GM18511 (cell line): ENCODE measurements at regions not wholly inside any gene's neighbourhood (a gene's known extent, or its start where the extent isn't known, plus 50 kb on each side); places are given as distances from the start of the nearest gene placed in this dataset.
"Not testable (repeated sequence)": the region's sequence is repeated elsewhere in the genome, so short reads cannot be mapped to it uniquely, and the experiment has no call there.

Experiments
- ATAC-seq: cut with Tn5 transposase; IDR thresholded peaks from one replicate; pipeline ENCODE4 v1.9.1; 2021; ENCODE audit warnings: mild to moderate bottlenecking, moderate library complexity; ENCODE audit not compliant: unreplicated experiment

- ATAC-seq, result no peak
These were observed 171.1 kb downstream of the ZNF621 start for GRCh38 chr3:40695848-40696247.

GRCh38 chr3:40698611-40699010 lies 173.9 kb downstream of the ZNF621 start:
- not testable (repeated sequence) for ATAC-seq

- no peak for ATAC-seq
These were observed 176.3 kb downstream of the ZNF621 start for GRCh38 chr3:40701016-40701588.

- no peak for ATAC-seq
These were observed 179.5 kb downstream of the ZNF621 start for GRCh38 chr3:40704224-40704623.

GRCh38 chr3:40705663-40706062 lies 180.9 kb downstream of the ZNF621 start:
- ATAC-seq, result no peak

GRCh38 chr3:40713306-40713705 lies 188.5 kb downstream of the ZNF621 start:
- ATAC-seq, result no peak

- peak; percentile 32 for ATAC-seq
These were observed 189.0 kb downstream of the ZNF621 start for GRCh38 chr3:40713795-40714194.

- ATAC-seq, result no peak
These were observed 190.1 kb downstream of the ZNF621 start for GRCh38 chr3:40714771-40715345.

GRCh38 chr3:40715551-40715950 lies 190.8 kb downstream of the ZNF621 start:
- ATAC-seq, result no peak

- ATAC-seq, result no peak
These were observed 192.7 kb downstream of the ZNF621 start for GRCh38 chr3:40717471-40717870.

GRCh38 chr3:40718209-40718608 lies 193.4 kb downstream of the ZNF621 start:
- ATAC-seq, result peak; percentile 29

- ATAC-seq, result peak; percentile 96
These were observed 193.9 kb downstream of the ZNF621 start for GRCh38 chr3:40718681-40719080.

- ATAC-seq, result no peak
These were observed 195.0 kb downstream of the ZNF621 start for GRCh38 chr3:40719660-40720287.

- no peak for ATAC-seq
These were observed 195.6 kb downstream of the ZNF621 start for GRCh38 chr3:40720341-40720740.

GRCh38 chr3:40720863-40721262 lies 196.1 kb downstream of the ZNF621 start:
- ATAC-seq, result no peak

GRCh38 chr3:40723083-40723660 lies 198.4 kb downstream of the ZNF621 start:
- no peak for ATAC-seq

- ATAC-seq, result no peak
These were observed 200.3 kb downstream of the ZNF621 start for GRCh38 chr3:40725031-40725430.

GRCh38 chr3:40731445-40731844 lies 206.7 kb downstream of the ZNF621 start:
- no peak for ATAC-seq

GRCh38 chr3:40736943-40737342 lies 212.2 kb downstream of the ZNF621 start:
- ATAC-seq, result no peak

GRCh38 chr3:40737343-40737742 lies 212.6 kb downstream of the ZNF621 start:
- ATAC-seq, result no peak

- ATAC-seq, result no peak
These were observed 215.2 kb downstream of the ZNF621 start for GRCh38 chr3:40739971-40740370.

GRCh38 chr3:40741729-40742128 lies 217.0 kb downstream of the ZNF621 start:
- no peak for ATAC-seq
